ENCODE measurements at regions not wholly inside any gene's neighbourhood (a gene's known extent, or its start where the extent isn't known, plus 50 kb on each side); places are given as distances from the start of the nearest gene placed in this dataset.

GRCh38 chr18:61729322-61729721 lies 163.5 kb downstream of the RNF152 start:
- no peak for DNase-seq (ENCODE audit: insufficient read length, low spot score, missing footprints)

GRCh38 chr18:61727241-61728193 lies 165.3 kb downstream of the RNF152 start:
- Histone ChIP-seq H3K4me1 (ENCODE audit: insufficient read depth, low read length) (peaks cover 22% of the 10 kb centered on the region), H3K27ac (ENCODE audit: low read depth, low read length) (peak overlapping the region; percentile 3), H3K4me2 (ENCODE audit: insufficient read depth, low read length) (no peak overlapping the region), H4K20me1 (ENCODE audit: insufficient read depth, low read length) (no peaks in the 10 kb centered on the region), H3K4me3 (ENCODE audit: insufficient read depth, low read length) (no peak overlapping the region), H3K27me3 (ENCODE audit: insufficient read depth, low read length) (no peaks in the 10 kb centered on the region), H3K36me3 (ENCODE audit: insufficient read depth, low read length) (no peaks in the 10 kb centered on the region), H3K79me2 (ENCODE audit: insufficient read depth, low read length) (no peaks in the 10 kb centered on the region), H3K9me3 (ENCODE audit: low read depth, low read length) (no peaks in the 10 kb centered on the region), H2AFZ (ENCODE audit: low read length) (no peak overlapping the region)
- no peak for DNase-seq (ENCODE audit: insufficient read length, low spot score, missing footprints)
- TF ChIP-seq CTCF (IDR thresholded peaks at IDR 0.05; ENCODE audit: extremely low read depth, low read depth, low read length) = no peak

More at GRCh38 chr18:61729322-61729721, 163.5 kb downstream of the RNF152 start:
- Histone ChIP-seq H3K27ac (ENCODE audit: low read depth, low read length) (no peak overlapping the region), H4K20me1 (ENCODE audit: insufficient read depth, low read length) (no peaks in the 10 kb centered on the region), H3K9me3 (ENCODE audit: low read depth, low read length) (no peaks in the 10 kb centered on the region), H3K4me1 (ENCODE audit: insufficient read depth, low read length) (peaks cover 36% of the 10 kb centered on the region), H3K36me3 (ENCODE audit: insufficient read depth, low read length) (no peaks in the 10 kb centered on the region), H2AFZ (ENCODE audit: low read length) (no peak overlapping the region), H3K4me2 (ENCODE audit: insufficient read depth, low read length) (no peak overlapping the region), H3K4me3 (ENCODE audit: insufficient read depth, low read length) (no peak overlapping the region), H3K79me2 (ENCODE audit: insufficient read depth, low read length) (no peaks in the 10 kb centered on the region), H3K27me3 (ENCODE audit: insufficient read depth, low read length) (no peaks in the 10 kb centered on the region)
- TF ChIP-seq CTCF (IDR thresholded peaks at IDR 0.05; ENCODE audit: extremely low read depth, low read depth, low read length) = no peak

GRCh38 chr18:61724532-61724931 lies 168.3 kb downstream of the RNF152 start:
- no peaks in the 10 kb centered on the region for H3K9me3 ChIP-seq (ENCODE audit: low read depth, low read length)

More at GRCh38 chr18:61724532-61724931, 168.3 kb downstream of the RNF152 start:
- H3K79me2 ChIP-seq (ENCODE audit: insufficient read depth, low read length) = no peaks in the 10 kb centered on the region
- H3K36me3 ChIP-seq (ENCODE audit: insufficient read depth, low read length) = no peaks in the 10 kb centered on the region
- no peak for DNase-seq (ENCODE audit: insufficient read length, low spot score, missing footprints)
- no peak overlapping the region for H3K4me2 ChIP-seq (ENCODE audit: insufficient read depth, low read length)
- no peak for TF ChIP-seq CTCF (IDR thresholded peaks at IDR 0.05; ENCODE audit: extremely low read depth, low read depth, low read length)
- H3K27ac ChIP-seq (ENCODE audit: low read depth, low read length) = no peak overlapping the region
- H3K27me3 ChIP-seq (ENCODE audit: insufficient read depth, low read length) = no peaks in the 10 kb centered on the region
- H2AFZ ChIP-seq (ENCODE audit: low read length) = no peak overlapping the region
- H3K4me1 ChIP-seq (ENCODE audit: insufficient read depth, low read length) = peaks cover 10% of the 10 kb centered on the region
- no peak overlapping the region for H3K4me3 ChIP-seq (ENCODE audit: insufficient read depth, low read length)
- no peaks in the 10 kb centered on the region for H4K20me1 ChIP-seq (ENCODE audit: insufficient read depth, low read length)
